GM21737 (cell line): ENCODE measurements at regions not wholly inside any gene's neighbourhood (a gene's known extent, or its start where the extent isn't known, plus 50 kb on each side); places are given as distances from the start of the nearest gene placed in this dataset.
A peak's percentile ranks its signal among the peaks of the same experiment; 100 is the strongest.

Experiments used
- ATAC-seq: cut with Tn5 transposase; IDR thresholded peaks from one replicate; pipeline ENCODE4 v1.9.1; 2021; ENCODE audit warnings: mild to moderate bottlenecking, moderate library complexity; ENCODE audit not compliant: unreplicated experiment

- no peak for ATAC-seq
These were observed 174.8 kb downstream of the IBTK start for GRCh38 chr6:82072751-82073150.

GRCh38 chr6:82072121-82072521 lies 175.4 kb downstream of the IBTK start:
- no peak for ATAC-seq

DNA sequence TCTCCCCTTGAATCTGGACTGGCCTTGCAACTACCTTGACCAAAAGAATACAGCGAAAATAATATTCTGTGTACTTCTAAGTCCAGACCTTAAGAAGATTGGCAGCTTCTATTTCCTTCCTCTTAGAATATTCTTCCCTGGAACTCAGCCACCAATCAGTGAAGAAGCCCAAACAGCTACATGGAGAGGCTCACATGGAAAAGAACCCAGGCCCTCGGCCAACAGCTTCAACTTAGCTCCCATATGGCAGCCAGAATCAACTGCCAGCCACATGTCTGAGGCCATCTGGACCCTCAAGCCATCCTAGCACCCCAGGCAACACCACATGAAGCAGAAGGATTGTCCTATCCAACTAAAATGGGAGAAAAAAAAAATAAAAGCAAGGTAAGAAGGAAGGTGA lies 178.8 kb downstream of the IBTK start:
- no peak for ATAC-seq

GRCh38 chr6:82066991-82067411 lies 180.5 kb downstream of the IBTK start:
- peak; percentile 99 for ATAC-seq

DNA sequence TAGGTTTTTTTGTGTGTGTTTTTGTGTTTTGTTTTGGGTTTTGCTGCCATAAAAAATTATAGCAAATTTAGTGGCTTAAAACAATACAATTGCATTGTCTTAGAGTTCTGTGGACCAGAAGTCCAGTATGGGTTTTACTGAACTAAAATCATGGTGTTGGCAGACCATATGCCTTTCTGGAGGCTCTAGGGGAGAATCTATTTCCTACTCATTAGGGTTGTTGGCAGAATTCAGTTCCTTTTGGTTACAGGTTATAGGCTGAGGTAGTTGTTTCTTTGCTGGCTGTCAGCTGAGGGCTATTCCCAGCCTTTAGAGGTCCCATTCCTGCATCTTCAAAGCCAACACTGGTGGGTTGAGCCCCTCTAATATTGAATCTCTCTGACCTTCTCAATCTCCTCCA lies 181.3 kb downstream of the IBTK start:
- no peak for ATAC-seq

DNA sequence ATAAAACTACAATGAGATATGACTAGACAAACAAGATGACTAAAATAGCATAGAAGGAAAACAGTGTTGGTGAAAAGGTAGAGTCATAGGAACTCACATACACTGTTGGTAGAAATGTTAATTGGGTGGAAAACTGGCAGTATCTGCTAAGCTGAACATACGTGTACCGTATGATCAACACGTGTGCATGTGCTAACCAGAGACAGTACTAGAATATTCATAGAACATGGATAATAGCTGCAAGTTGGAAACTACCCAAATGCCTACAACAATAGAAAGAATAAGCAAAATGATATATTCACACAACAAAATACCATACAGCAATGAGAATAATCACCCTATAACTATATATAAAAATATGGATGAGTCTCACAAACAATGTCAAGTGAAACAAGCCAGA lies 184.0 kb downstream of the IBTK start:
- ATAC-seq = no peak

DNA sequence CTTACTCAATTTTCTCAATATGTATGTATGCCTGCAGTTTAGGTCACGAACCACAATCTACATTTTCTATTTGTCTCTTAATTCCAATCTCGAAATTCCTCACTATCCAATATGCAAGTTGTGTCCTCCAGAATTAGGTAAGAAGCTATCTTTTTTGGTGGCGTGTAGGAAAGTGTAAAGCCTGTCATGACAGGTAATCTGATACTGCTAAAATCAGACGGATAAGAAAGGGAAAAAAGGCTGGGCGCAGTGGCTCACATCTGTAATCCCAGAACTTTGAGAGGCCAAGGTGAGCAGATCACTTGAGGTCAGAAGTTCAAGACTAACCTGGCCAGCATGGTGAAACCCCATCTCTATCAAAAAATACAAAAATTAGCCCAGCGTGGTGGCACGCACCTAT lies 185.3 kb downstream of the IBTK start:
- no peak for ATAC-seq

DNA sequence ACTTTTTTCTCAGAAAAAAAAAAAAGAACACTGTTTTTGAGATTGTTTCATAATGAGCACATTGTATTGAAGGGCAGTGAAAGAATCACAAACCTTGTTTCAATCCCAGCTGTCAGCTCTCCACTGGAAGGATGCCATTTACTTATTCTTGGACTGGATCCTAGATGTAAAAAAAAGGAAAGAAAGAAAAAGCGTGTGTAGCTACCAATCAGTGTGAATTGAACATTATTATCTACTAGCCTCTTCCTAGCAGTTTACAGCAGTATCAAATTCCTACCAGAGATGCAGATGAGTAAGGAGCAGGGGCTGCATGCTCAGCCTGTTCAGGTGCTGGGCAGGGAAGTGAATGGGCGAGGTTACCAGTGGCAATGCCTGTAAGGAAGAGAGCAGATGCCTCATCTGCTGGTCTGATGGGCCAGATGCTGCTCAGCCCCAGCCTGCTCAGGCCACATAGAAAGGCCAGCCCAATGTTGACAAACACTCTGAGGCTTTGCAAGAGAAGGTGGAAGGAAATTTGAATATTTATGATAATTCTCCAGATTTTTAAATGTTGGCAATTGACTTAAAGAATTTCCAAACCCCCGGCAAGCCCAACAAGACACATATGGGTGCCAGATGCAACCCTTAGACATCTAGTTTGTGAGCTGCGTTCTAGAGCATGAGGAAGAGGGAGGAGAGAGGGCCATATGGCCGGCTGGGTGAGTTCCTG lies 189.5 kb downstream of the IBTK start:
- no peak for ATAC-seq

GRCh38 chr6:82056567-82056966 lies 191.0 kb downstream of the IBTK start:
- no peak for ATAC-seq

GRCh38 chr6:82045965-82046756 lies 201.4 kb downstream of the IBTK start:
- no peak for ATAC-seq

- ATAC-seq = peak; percentile 74
These were observed 206.9 kb downstream of the IBTK start for GRCh38 chr6:82040405-82041221.

DNA sequence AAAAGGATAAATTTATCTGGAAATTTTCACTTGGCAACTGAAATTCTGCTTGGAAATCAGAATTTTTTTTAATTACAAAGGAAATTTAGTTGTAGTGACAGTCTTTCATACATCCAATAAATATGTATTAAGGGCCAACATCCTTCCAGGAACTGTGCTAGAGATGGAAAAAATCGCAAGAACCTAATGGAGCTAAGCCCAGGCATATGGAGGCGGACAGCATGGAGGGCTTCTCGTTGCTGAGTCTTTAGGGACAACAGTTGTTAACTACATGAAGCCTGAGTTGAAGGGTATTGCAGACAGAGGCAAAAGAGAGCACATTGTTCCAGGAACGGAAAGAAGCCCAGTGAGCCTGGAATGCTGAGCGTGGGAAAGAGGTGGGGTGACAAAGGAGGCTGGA lies 208.9 kb downstream of the IBTK start:
- ATAC-seq = no peak

DNA sequence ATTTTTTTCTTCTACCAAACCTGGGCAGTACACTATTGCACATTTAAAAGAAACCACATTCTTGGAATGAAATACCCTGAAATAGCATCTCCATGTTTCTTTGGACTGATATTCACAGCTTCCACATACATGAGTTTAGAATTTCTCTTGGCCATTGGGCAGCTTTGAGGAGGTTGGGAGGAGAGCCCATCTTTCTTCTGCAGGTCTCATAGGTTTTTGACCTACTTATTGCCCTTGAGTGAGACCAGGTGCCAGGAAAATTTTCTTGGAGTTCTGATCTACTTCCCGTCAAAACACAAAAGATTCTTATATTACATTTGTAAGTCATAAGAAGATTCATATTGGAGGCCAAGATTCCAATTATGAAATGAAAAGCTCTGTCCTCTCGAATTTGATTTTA lies 212.0 kb downstream of the IBTK start:
- ATAC-seq = no peak

DNA sequence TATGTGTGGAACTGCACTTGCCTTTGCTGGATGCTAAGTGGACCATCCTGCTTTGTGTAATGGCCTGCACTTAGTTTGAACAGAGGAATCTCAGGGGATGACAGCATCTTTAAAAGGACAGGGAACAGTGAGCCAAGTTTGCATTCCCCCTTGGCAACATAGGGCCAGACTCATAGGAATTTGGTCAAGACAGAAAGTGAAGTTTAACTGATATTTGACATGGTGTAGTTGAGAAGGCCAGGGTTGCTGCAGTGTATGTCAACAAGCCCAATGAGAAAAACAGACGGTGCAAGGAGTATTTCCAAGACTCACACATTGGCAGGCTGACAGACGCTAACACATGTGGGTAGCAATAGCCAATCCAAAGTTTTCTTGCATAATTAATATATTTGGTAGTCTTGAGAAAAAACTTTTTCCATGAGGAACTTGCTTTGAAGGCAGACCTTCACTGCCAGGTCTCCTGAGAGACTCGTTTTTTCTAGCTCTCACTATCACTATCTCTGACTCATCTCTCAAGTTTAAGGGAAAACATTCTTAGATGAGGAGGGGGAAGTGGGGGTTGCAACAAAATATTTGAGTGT lies 213.8 kb downstream of the IBTK start:
- no peak for ATAC-seq

- ATAC-seq = no peak
These were observed 215.1 kb downstream of the IBTK start for GRCh38 chr6:82032444-82032843.

- no peak for ATAC-seq
These were observed 216.6 kb downstream of the IBTK start for GRCh38 chr6:82030761-82031503.

DNA sequence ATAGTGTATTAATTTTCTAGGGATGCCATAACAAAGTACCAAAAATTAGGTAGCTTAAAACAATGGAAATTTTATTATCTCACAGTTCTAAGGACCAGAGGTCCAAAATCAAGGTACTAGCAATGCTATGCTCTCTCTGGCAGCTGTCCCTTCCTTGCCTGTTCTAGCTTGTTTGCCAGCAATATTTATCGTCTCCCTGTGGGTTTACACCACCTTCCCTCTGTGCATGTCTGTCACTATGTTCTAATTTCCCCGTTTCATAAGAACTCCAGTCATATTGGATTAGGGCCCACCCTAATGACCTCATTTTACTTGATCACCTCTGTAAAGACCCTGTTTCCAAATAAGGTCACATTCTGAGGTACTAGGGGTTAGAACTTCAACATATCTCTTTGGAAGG lies 217.2 kb downstream of the IBTK start:
- no peak for ATAC-seq

- ATAC-seq = no peak
These were observed 222.3 kb downstream of the IBTK start for GRCh38 chr6:82025271-82025670.

DNA sequence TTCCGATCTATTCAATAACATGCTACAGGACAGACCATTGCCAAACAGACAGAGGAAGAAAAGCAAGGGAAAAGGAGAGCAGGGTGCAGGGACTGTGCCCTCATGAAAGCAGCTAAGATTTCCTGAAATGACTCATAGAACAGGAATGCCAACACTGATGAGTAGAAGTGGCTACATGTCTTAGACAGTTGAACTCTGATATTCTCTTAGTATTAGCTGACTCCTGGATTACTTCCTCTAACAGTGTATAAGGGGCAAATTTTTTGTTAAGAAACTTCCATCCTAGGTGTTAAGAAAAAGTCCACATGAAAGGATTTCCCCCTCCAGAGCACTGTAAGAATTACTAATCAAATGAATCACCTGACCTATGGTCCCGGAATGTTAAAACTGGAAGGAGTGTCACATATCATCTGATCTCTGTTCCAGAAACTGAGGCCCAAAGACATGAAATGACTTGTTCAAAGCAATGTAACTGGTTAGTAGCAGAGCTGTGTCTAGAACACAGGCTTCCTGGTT lies 224.9 kb downstream of the IBTK start:
- no peak for ATAC-seq

DNA sequence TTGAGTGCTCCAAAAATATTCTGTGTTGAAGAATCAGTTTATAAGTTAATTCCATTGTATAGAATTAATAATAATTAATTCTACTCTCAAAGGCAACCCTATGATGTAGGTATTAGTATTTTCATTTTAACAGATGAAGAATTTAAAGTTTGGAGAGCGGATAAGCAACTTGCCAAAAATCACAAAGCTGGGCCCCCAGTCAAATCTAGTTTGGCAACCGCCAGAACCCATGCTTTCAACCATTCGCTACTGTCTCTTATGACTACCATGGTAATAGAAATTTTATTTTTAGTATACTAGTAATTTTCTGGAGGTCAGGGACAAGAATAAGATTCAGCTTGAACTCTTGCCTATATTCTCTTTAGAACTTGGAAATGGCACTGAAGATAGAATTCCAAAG lies 229.8 kb downstream of the IBTK start:
- ATAC-seq = no peak
